HG02938 (cell line): ENCODE measurements at regions not wholly inside any gene's neighbourhood (a gene's known extent, or its start where the extent isn't known, plus 50 kb on each side); places are given as distances from the start of the nearest gene placed in this dataset.
"Not testable (repeated sequence)": the region's sequence is repeated elsewhere in the genome, so short reads cannot be mapped to it uniquely, and the experiment has no call there.

Experiments
- ATAC-seq: cut with Tn5 transposase; IDR thresholded peaks from one replicate; pipeline ENCODE4 v1.9.1; 2021; ENCODE audit warnings: mild to moderate bottlenecking, moderate library complexity; ENCODE audit not compliant: unreplicated experiment

- ATAC-seq = no peak
Observed at GRCh38 chr2:15681089-15681885, 89.6 kb downstream of the DDX1 start.

- ATAC-seq = no peak
Observed at GRCh38 chr2:15682354-15682753, 90.7 kb downstream of the DDX1 start.

GRCh38 chr2:15684161-15685039, 92.7 kb downstream of the DDX1 start:
- ATAC-seq = no peak

GRCh38 chr2:15685143-15685542, 93.5 kb downstream of the DDX1 start:
- ATAC-seq = no peak

- no peak for ATAC-seq
Observed at GRCh38 chr2:15686643-15687042, 95.0 kb downstream of the DDX1 start.

- ATAC-seq = no peak
Observed at GRCh38 chr2:15687243-15687642, 95.6 kb downstream of the DDX1 start.

- no peak for ATAC-seq
Observed at GRCh38 chr2:15687720-15688119, 96.1 kb downstream of the DDX1 start.

GRCh38 chr2:15688924-15689568, 97.4 kb downstream of the DDX1 start:
- ATAC-seq = no peak

- no peak for ATAC-seq
Observed at GRCh38 chr2:15689654-15690053, 98.0 kb downstream of the DDX1 start.

- no peak for ATAC-seq
Observed at GRCh38 chr2:15691586-15692310, 100.1 kb downstream of the DDX1 start.

GRCh38 chr2:15692551-15693377, 101.1 kb downstream of the DDX1 start:
- no peak for ATAC-seq

GRCh38 chr2:15693382-15693781, 101.7 kb downstream of the DDX1 start:
- ATAC-seq = no peak

- no peak for ATAC-seq
Observed at GRCh38 chr2:15693926-15694588, 102.4 kb downstream of the DDX1 start.

GRCh38 chr2:15694589-15694986, 102.9 kb downstream of the DDX1 start:
- ATAC-seq = no peak

GRCh38 chr2:15695582-15696330, 104.1 kb downstream of the DDX1 start:
- ATAC-seq = no peak

GRCh38 chr2:15696606-15697170, 105.0 kb downstream of the DDX1 start:
- not testable (repeated sequence) for ATAC-seq

GRCh38 chr2:15700131-15700530, 108.5 kb downstream of the DDX1 start:
- no peak for ATAC-seq

- no peak for ATAC-seq
Observed at GRCh38 chr2:15700599-15701340, 109.1 kb downstream of the DDX1 start.
